Fibroblast of peridontal ligament (primary cell): ENCODE measurements at regions not wholly inside any gene's neighbourhood (a gene's known extent, or its start where the extent isn't known, plus 50 kb on each side); places are given as distances from the start of the nearest gene placed in this dataset.
A peak's percentile ranks its signal among the peaks of the same experiment; 100 is the strongest.
"Not testable (repeated sequence)": the region's sequence is repeated elsewhere in the genome, so short reads cannot be mapped to it uniquely, and the experiment has no call there.

Source experiments
- DNase-seq: peaks from one replicate; pipeline ENCODE4 v3.0.0-alpha.2; 2010; ENCODE audit errors: extremely low read depth

- DNase-seq: no peak
These were observed 645.3 kb downstream of the FRK start for GRCh38 chr6:115415378-115415777.

- not testable (repeated sequence) for DNase-seq
These were observed 645.8 kb downstream of the FRK start for GRCh38 chr6:115414916-115415315.

- no peak for DNase-seq
These were observed 648.9 kb downstream of the FRK start for GRCh38 chr6:115411756-115412155.

GRCh38 chr6:115404446-115404845 is 656.2 kb downstream of the FRK start:
- peak; percentile 1 for DNase-seq

GRCh38 chr6:115398607-115399006 is 662.1 kb downstream of the FRK start:
- no peak for DNase-seq

GRCh38 chr6:115396112-115396906 is 664.4 kb downstream of the FRK start:
- DNase-seq: no peak

GRCh38 chr6:115393821-115394220 is 666.9 kb downstream of the FRK start:
- DNase-seq: no peak

- DNase-seq: no peak
These were observed 690.5 kb downstream of the FRK start for GRCh38 chr6:115370202-115370601.

GRCh38 chr6:115365783-115366182 is 694.9 kb downstream of the FRK start:
- DNase-seq: no peak

GRCh38 chr6:115363379-115363778 is 697.3 kb downstream of the FRK start:
- no peak for DNase-seq

GRCh38 chr6:115362234-115362633 is 698.5 kb downstream of the FRK start:
- DNase-seq: no peak

GRCh38 chr6:115360602-115361325 is 699.9 kb downstream of the FRK start:
- no peak for DNase-seq

GRCh38 chr6:115358616-115359015 is 702.1 kb downstream of the FRK start:
- DNase-seq: no peak

GRCh38 chr6:115356371-115356770 is 704.3 kb downstream of the FRK start:
- no peak for DNase-seq

GRCh38 chr6:115323001-115323400 is 737.7 kb downstream of the FRK start:
- no peak for DNase-seq

GRCh38 chr6:115319823-115320222 is 740.9 kb downstream of the FRK start:
- no peak for DNase-seq

GRCh38 chr6:115310156-115310555 is 750.5 kb downstream of the FRK start:
- DNase-seq: no peak

- DNase-seq: no peak
These were observed 758.0 kb downstream of the FRK start for GRCh38 chr6:115302731-115303130.

- no peak for DNase-seq
These were observed 773.2 kb downstream of the FRK start for GRCh38 chr6:115287467-115287866.

GRCh38 chr6:115276881-115277565 is 783.7 kb downstream of the FRK start:
- DNase-seq: no peak

GRCh38 chr6:115272311-115272710 is 788.4 kb downstream of the FRK start:
- DNase-seq: no peak

- no peak for DNase-seq
These were observed 789.3 kb downstream of the FRK start for GRCh38 chr6:115271434-115271833.

GRCh38 chr6:115270953-115271352 is 789.7 kb downstream of the FRK start:
- no peak for DNase-seq
